ENCODE measurements at regions not wholly inside any gene's neighbourhood (a gene's known extent, or its start where the extent isn't known, plus 50 kb on each side); places are given as distances from the start of the nearest gene placed in this dataset.
A peak's percentile ranks its signal among the peaks of the same experiment; 100 is the strongest.

DNA sequence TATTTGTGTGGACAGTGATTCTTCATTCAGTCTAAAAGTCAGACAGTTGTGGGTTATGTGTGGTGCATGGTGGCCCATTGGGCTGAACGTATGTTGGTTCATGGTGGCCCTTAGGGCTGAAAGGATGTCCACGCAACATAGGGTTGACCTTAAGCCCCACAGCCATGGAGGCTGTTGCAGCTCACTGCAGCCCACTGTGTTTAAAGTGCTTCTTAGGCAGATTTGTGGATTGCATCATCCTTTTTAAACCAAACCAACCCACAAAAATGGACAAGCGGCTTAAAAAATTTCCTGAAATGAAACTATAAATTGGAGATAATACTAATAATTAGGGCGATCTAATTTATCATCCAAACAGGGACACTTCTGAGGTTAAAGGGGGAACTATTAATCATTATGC lies 219.0 kb upstream of the GATB start:
- DNase-seq (ENCODE audit: low spot score): no peak
- Histone ChIP-seq H3K4me3 (no peak overlapping the region), H3K27me3 (no peaks in the 10 kb centered on the region), H3K9me3 (peaks cover 0 to 4% of the 10 kb centered on the region in 2 donors), H3K36me3 (no peaks in the 10 kb centered on the region), H3K4me1 (no peaks in the 10 kb centered on the region), H3K27ac (no peak overlapping the region)
- TF ChIP-seq, protein P1, sequence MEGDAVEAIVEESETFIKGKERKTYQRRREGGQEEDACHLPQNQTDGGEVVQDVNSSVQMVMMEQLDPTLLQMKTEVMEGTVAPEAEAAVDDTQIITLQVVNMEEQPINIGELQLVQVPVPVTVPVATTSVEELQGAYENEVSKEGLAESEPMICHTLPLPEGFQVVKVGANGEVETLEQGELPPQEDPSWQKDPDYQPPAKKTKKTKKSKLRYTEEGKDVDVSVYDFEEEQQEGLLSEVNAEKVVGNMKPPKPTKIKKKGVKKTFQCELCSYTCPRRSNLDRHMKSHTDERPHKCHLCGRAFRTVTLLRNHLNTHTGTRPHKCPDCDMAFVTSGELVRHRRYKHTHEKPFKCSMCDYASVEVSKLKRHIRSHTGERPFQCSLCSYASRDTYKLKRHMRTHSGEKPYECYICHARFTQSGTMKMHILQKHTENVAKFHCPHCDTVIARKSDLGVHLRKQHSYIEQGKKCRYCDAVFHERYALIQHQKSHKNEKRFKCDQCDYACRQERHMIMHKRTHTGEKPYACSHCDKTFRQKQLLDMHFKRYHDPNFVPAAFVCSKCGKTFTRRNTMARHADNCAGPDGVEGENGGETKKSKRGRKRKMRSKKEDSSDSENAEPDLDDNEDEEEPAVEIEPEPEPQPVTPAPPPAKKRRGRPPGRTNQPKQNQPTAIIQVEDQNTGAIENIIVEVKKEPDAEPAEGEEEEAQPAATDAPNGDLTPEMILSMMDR (IDR thresholded peaks at IDR 0.05): no peak

DNA sequence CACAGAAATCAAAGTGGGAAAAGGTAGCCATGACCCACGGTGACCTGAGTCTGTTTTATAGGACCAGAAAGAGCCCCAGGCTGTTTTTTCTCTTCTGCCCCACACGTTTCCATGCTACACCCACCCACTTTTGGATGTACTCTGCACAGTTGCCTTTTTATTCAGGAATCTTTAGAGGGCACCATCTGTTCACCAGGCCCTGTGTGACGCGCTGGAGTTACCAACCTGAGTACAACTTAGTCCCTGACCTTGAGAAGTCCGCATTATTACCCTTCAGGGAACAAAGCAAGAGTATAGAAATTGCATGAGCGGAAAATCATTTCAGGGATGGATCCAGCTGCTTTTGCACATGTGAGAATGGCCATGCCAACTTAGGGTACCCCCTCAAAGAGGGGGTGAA lies 207.8 kb upstream of the GATB start:
- Histone ChIP-seq H3K27me3 (no peaks in the 10 kb centered on the region), H3K36me3 (no peaks in the 10 kb centered on the region), H3K4me1 (no peaks in the 10 kb centered on the region), H3K27ac (no peak overlapping the region), H3K4me3 (no peak overlapping the region), H3K9me3 (no peaks in the 10 kb centered on the region)
- TF ChIP-seq, protein P1 (IDR thresholded peaks at IDR 0.05): no peak
- DNase-seq (ENCODE audit: low spot score): no peak

DNA sequence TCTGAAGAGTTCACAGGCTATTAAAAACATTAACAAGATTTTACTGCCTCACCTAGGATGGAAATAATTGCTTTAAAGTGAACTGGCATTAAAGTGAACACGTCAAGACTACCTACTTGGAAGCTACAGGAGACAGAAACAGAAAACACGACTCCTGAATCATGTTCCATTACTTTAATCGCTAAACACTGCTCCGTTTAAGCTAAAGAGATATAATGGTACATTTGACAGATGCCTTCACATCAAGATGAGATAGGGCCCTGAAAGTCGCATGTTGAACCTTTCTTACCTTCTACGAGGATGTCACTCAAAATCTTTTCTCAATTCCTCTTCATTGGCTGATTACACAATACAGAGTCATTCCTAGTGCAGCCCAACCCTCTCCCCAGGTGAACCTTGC lies 206.3 kb upstream of the GATB start:
- Histone ChIP-seq H3K27ac (no peak overlapping the region), H3K4me3 (no peak overlapping the region), H3K36me3 (no peaks in the 10 kb centered on the region), H3K9me3 (no peaks in the 10 kb centered on the region), H3K27me3 (no peaks in the 10 kb centered on the region), H3K4me1 (peaks cover 0 to 5% of the 10 kb centered on the region in 2 donors)
- TF ChIP-seq, protein P1 (IDR thresholded peaks at IDR 0.05): no peak
- no peak for DNase-seq (ENCODE audit: low spot score)

DNA sequence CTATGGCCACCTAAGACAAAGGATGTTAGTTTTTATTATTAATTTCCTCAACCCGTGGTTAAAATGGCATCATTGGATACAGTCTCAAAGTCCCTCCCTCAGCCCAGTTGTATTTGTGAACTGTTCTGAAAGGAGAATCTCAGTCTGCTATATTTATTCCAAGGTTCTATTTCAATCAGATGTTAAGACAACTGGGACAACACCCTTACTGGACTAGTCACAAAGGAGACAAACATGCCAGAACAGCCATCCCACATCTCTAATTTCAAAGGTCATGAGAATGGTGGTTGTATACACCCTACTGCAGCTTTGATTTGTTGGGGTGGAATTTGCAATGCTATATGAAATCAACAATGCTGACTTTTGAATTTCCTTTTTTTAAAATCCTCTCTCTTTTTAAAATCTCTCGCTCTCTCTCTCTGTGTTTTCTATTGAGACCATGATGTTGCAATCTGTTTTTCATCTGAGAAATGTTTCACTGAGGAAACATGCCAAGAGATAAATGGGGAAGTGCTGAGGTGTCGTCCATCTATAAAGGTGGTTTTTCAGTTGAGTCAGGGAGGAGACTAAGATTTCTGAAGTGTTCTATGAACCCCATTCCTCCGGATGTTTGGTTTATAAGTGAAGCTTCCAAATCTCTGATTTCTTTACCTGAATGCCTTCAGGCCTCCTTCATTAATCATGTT lies 201.5 kb upstream of the GATB start:
- TF ChIP-seq, protein P1 (IDR thresholded peaks at IDR 0.05): no peak
- no peak overlapping the region for H3K27ac ChIP-seq
- DNase-seq (ENCODE audit: low spot score): no peak
- peaks cover 0 to 20% of the 10 kb centered on the region in 2 donors for H3K4me1 ChIP-seq
- no peaks in the 10 kb centered on the region for H3K27me3 ChIP-seq
- no peak overlapping the region for H3K4me3 ChIP-seq
- no peaks in the 10 kb centered on the region for H3K36me3 ChIP-seq
- no peaks in the 10 kb centered on the region for H3K9me3 ChIP-seq

DNA sequence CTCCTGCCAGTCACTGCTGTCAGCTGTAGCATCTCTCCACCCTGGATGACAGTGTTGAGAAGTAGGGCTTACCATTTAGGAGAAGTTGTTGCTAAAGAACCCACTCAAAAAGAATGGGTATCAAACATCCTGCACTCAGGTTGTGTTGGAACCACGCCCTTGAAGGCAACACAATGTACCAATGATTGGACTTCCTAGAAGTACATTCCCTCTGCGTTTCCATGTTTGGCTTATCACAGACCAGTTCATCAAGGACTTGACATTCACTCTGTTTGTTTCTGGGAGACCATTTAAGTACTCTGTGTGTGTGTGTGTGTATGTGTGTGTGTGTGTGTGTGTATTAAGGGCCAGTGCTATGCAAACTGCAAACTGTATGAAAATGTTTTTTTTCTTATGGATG lies 200.6 kb upstream of the GATB start:
- H3K27me3 ChIP-seq: no peaks in the 10 kb centered on the region
- TF ChIP-seq, protein P1 (IDR thresholded peaks at IDR 0.05): no peak
- no peaks in the 10 kb centered on the region for H3K9me3 ChIP-seq
- H3K4me1 ChIP-seq: peaks cover 0 to 20% of the 10 kb centered on the region in 2 donors
- H3K36me3 ChIP-seq: no peaks in the 10 kb centered on the region
- H3K27ac ChIP-seq: peak overlapping the region in 1 of 2 donors; percentile 6
- H3K4me3 ChIP-seq: no peak overlapping the region
- no peak for DNase-seq (ENCODE audit: low spot score)
